ENCODE measurements at regions not wholly inside any gene's neighbourhood (a gene's known extent, or its start where the extent isn't known, plus 50 kb on each side); places are given as distances from the start of the nearest gene placed in this dataset.

- no peak overlapping the region for H3K4me3 ChIP-seq
- DNase-seq: no peak
- no peak overlapping the region for H3K27ac ChIP-seq
- H3K9me3 ChIP-seq (replicated peaks): no peaks in the 10 kb centered on the region
- no peaks in the 10 kb centered on the region for H3K4me1 ChIP-seq
- H3K36me3 ChIP-seq: no peaks in the 10 kb centered on the region
- no peaks in the 10 kb centered on the region for H3K27me3 ChIP-seq
These were observed 51.4 kb upstream of the APCDD1 start for GRCh38 chr18:10402871-10403559.

- Histone ChIP-seq H3K36me3 (no peaks in the 10 kb centered on the region), H3K4me3 (no peak overlapping the region), H3K9me3 (replicated peaks) (no peaks in the 10 kb centered on the region), H3K4me1 (no peaks in the 10 kb centered on the region), H3K27ac (no peak overlapping the region), H3K27me3 (no peaks in the 10 kb centered on the region)
- DNase-seq: no peak
These were observed 50.7 kb upstream of the APCDD1 start for GRCh38 chr18:10403708-10404107.

- no peaks in the 10 kb centered on the region for H3K9me3 ChIP-seq (replicated peaks)
- H3K4me3 ChIP-seq: no peak overlapping the region
- H3K27me3 ChIP-seq: no peaks in the 10 kb centered on the region
- DNase-seq: no peak
- no peaks in the 10 kb centered on the region for H3K4me1 ChIP-seq
- no peak overlapping the region for H3K27ac ChIP-seq
- H3K36me3 ChIP-seq: no peaks in the 10 kb centered on the region
These were observed 50.3 kb upstream of the APCDD1 start for GRCh38 chr18:10404168-10404567.
